ENCODE measurements at regions not wholly inside any gene's neighbourhood (a gene's known extent, or its start where the extent isn't known, plus 50 kb on each side); places are given as distances from the start of the nearest gene placed in this dataset.

GRCh38 chr14:96143906-96144305 lies 60.7 kb upstream of the BDKRB2 start:
- no peak for DNase-seq (ENCODE audit: low read depth, low spot score)
- in situ Hi-C loops (cut with HindIII; ENCODE audit: low pct_unique_long_range_greater_than_20kb, low sequenced_read_pairs): no loop called here

GRCh38 chr14:96145116-96145864 lies 59.3 kb upstream of the BDKRB2 start:
- no peak for DNase-seq (ENCODE audit: low read depth, low spot score)
- in situ Hi-C loops (cut with HindIII; ENCODE audit: low pct_unique_long_range_greater_than_20kb, low sequenced_read_pairs): no loop called here

GRCh38 chr14:96146131-96146771 lies 58.4 kb upstream of the BDKRB2 start:
- in situ Hi-C loops (cut with HindIII; ENCODE audit: low pct_unique_long_range_greater_than_20kb, low sequenced_read_pairs): no loop called here
- peak; percentile 20 for DNase-seq (ENCODE audit: low read depth, low spot score)

- in situ Hi-C loops (cut with HindIII; ENCODE audit: low pct_unique_long_range_greater_than_20kb, low sequenced_read_pairs): no loop called here
- DNase-seq (ENCODE audit: low read depth, low spot score): no peak
Measured at GRCh38 chr14:96148631-96149030, 56.0 kb upstream of the BDKRB2 start.

GRCh38 chr14:96149131-96149530 lies 55.5 kb upstream of the BDKRB2 start:
- no peak for DNase-seq (ENCODE audit: low read depth, low spot score)
- in situ Hi-C loops (cut with HindIII; ENCODE audit: low pct_unique_long_range_greater_than_20kb, low sequenced_read_pairs): no loop called here

GRCh38 chr14:96150214-96150613 lies 54.4 kb upstream of the BDKRB2 start:
- in situ Hi-C loops (cut with HindIII; ENCODE audit: low pct_unique_long_range_greater_than_20kb, low sequenced_read_pairs): no loop called here
- DNase-seq (ENCODE audit: low read depth, low spot score): no peak

- in situ Hi-C loops (cut with HindIII; ENCODE audit: low pct_unique_long_range_greater_than_20kb, low sequenced_read_pairs): no loop called here
- DNase-seq (ENCODE audit: low read depth, low spot score): no peak
Measured at GRCh38 chr14:96151242-96151641, 53.4 kb upstream of the BDKRB2 start.

- in situ Hi-C loops (cut with HindIII; ENCODE audit: low pct_unique_long_range_greater_than_20kb, low sequenced_read_pairs): no loop called here
- DNase-seq (ENCODE audit: low read depth, low spot score): no peak
Measured at GRCh38 chr14:96153003-96153402, 51.6 kb upstream of the BDKRB2 start.

All from SK-MEL-5 (cell line).